CD14-positive monocyte (primary cell): ENCODE measurements at regions not wholly inside any gene's neighbourhood (a gene's known extent, or its start where the extent isn't known, plus 50 kb on each side); places are given as distances from the start of the nearest gene placed in this dataset.

Experiments
- DNase-seq, 3 donors: peaks; one replicate each; pipeline ENCODE4 v3.0.0-alpha.2; 2011 to 2022
- H2AFZ ChIP-seq: 2 replicates; pipeline ENCODE4 v1.6.0; 2012; ENCODE audit warnings: mild to moderate bottlenecking, low read depth, low read length, inconsistent platforms; ENCODE audit not compliant: insufficient read depth, poor library complexity, severe bottlenecking
- H3K27ac ChIP-seq, 2 donors: 1 replicate in 1 of 2; 2 replicates in 1 of 2; pipeline ENCODE4 v1.5.1; 2012 to 2013; ENCODE audit warnings: low read length in 2 of 2, control low read depth in 1 of 2, inconsistent platforms in 1 of 2, low read depth in 1 of 2, mild to moderate bottlenecking in 1 of 2
- H3K27me3 ChIP-seq, 2 donors: one replicate each; pipeline versions ENCODE4 v1.6.0 to v1.6.1; 2011 to 2013; ENCODE audit warnings: low read length in 2 of 2; ENCODE audit not compliant: control insufficient read depth in 2 of 2, insufficient read depth in 2 of 2
- H3K36me3 ChIP-seq, 2 donors: replicated peaks in 1 of 2; 1 replicate in 1 of 2; 2 replicates in 1 of 2; pipeline versions ENCODE4 v1.5.1 to v1.6.1; 2012 to 2013; ENCODE audit warnings: low read length in 2 of 2, control low read depth in 1 of 2, inconsistent platforms in 1 of 2, mild to moderate bottlenecking in 1 of 2; ENCODE audit not compliant: insufficient read depth in 2 of 2, control insufficient read depth in 1 of 2
- H3K4me1 ChIP-seq, 2 donors: 1 replicate in 1 of 2; 2 replicates in 1 of 2; pipeline versions ENCODE4 v1.5.1 to v1.6.1; 2012 to 2013; ENCODE audit warnings: low read length in 2 of 2, control low read depth in 1 of 2, inconsistent platforms in 1 of 2, mild to moderate bottlenecking in 1 of 2, moderate library complexity in 1 of 2; ENCODE audit not compliant: insufficient read depth in 2 of 2, control insufficient read depth in 1 of 2
- H3K4me2 ChIP-seq: replicated peaks from 2 replicates; pipeline ENCODE3; 2012; ENCODE audit warnings: low read length, moderate library complexity, mild to moderate bottlenecking; ENCODE audit not compliant: poor library complexity, severe bottlenecking; ENCODE audit errors: extremely low read depth
- H3K4me3 ChIP-seq, 3 experiments: fragments of 200-600 bp in 1 of 3; sonication (generic) in 1 of 3; replicated peaks in 1 of 3; 1 replicate in 2 of 3; 2 replicates in 1 of 3; pipeline ENCODE4 v1.5.1; 2011 to 2013; ENCODE audit warnings: low read length in 3 of 3, mild to moderate bottlenecking in 3 of 3, control low read depth in 2 of 3, low read depth in 2 of 3, inconsistent platforms in 1 of 3, moderate library complexity in 1 of 3
- H3K79me2 ChIP-seq: 2 replicates; pipeline ENCODE4 v1.6.0; 2012; ENCODE audit warnings: mild to moderate bottlenecking, control low read depth, inconsistent platforms, low read length, moderate library complexity; ENCODE audit not compliant: insufficient read depth
- H3K9ac ChIP-seq: 2 replicates; pipeline ENCODE4 v1.6.0; 2017; ENCODE audit warnings: low read length, mild to moderate bottlenecking; ENCODE audit not compliant: insufficient read depth, poor library complexity, severe bottlenecking
- H3K9me3 ChIP-seq, 2 donors: replicated peaks in 1 of 2; 1 replicate in 1 of 2; 2 replicates in 1 of 2; pipeline versions ENCODE4 v1.5.1 to v1.6.1; 2012 to 2013; ENCODE audit warnings: low read length in 2 of 2, control low read depth in 1 of 2; ENCODE audit not compliant: control insufficient read depth in 1 of 2, insufficient read depth in 1 of 2
- H4K20me1 ChIP-seq: 2 replicates; pipeline ENCODE4 v1.6.0; 2012; ENCODE audit warnings: mild to moderate bottlenecking, low read length, control low read depth, moderate library complexity; ENCODE audit not compliant: insufficient read depth
- H3K27ac Mint-ChIP-seq, 7 donors: one replicate each; pipeline ENCODE4 v1.8.0; 2020; ENCODE audit warnings: mild to moderate bottlenecking in 7 of 7, mixed read lengths in 7 of 7, moderate library complexity in 6 of 7, inconsistent platforms in 2 of 7
- H3K27me3 Mint-ChIP-seq, 3 donors: one replicate each; pipeline ENCODE4 v1.8.0; 2021 to 2022; ENCODE audit warnings: low read depth in 3 of 3, mild to moderate bottlenecking in 3 of 3, mixed read lengths in 3 of 3, moderate library complexity in 3 of 3, inconsistent platforms in 1 of 3
- H3K36me3 Mint-ChIP-seq, 2 donors: one replicate each; pipeline ENCODE4 v1.8.0; 2020; ENCODE audit warnings: mixed read lengths in 2 of 2, inconsistent platforms in 1 of 2, mild to moderate bottlenecking in 1 of 2
- H3K4me1 Mint-ChIP-seq: one replicate; pipeline ENCODE4 v1.8.0; 2020; ENCODE audit warnings: mild to moderate bottlenecking, mixed read lengths
- H3K4me3 Mint-ChIP-seq, 2 donors: one replicate each; pipeline ENCODE4 v1.8.0; 2020; ENCODE audit warnings: mild to moderate bottlenecking in 2 of 2, mixed read lengths in 2 of 2, moderate library complexity in 1 of 2
- H3K9me3 Mint-ChIP-seq, 7 donors: one replicate each; pipeline ENCODE4 v1.8.0; 2020 to 2022; ENCODE audit warnings: mixed read lengths in 7 of 7, mild to moderate bottlenecking in 6 of 7, moderate library complexity in 6 of 7, inconsistent platforms in 2 of 7
- CTCF ChIP-seq: fragments of 200-600 bp; IDR thresholded peaks from one replicate; pipeline ENCODE4 v1.8.0; 2022; ENCODE audit warnings: antibody characterized with exemption, mild to moderate bottlenecking
- WGBS: methylation state at CpG from one replicate; pipeline ENCODE4 v1.1.5; 2013; ENCODE audit warnings: missing lambda C conversion rate; ENCODE audit not compliant: insufficient coverage; 5-methylcytosine and 5-hydroxymethylcytosine counted together
- intact Hi-C, 2 donors: fragments of 100-400 bp; cut with micrococcal nuclease; formaldehyde crosslinking; loops; one replicate each; pipeline versions ENCODE4 v1.15.0 to v1.15.1; 2023

DNA sequence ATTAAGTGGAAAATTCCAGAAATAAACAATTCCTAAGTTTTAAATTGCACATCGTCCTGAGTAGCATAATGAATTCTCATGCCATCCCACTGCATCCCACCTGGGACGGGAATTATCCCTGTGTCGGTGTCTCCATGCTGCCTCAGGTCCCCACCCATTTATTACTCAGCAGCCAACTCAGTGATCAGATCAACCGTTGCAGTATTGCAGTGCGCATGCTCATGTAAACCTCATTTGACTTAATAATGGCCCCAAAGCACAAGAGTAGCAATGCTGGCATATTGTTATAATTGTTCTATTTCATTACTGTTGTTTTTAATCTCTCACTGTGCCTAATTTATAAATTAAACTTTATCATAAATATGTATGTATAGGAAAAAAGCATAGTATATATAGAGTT, 214.4 kb downstream of the METTL4 start:
- 95% methylated on average over 3 of the region's 5 CpGs for WGBS
- H2AFZ ChIP-seq, result no peak overlapping the region
- Mint-ChIP-seq H3K4me3 (no peak overlapping the region), H3K27ac (no peak overlapping the region), H3K27me3 (peaks cover 0 to 7% (median 7%) of the 10 kb centered on the region in 3 donors), H3K9me3 (peaks cover 0 to 3% (median 0%) of the 10 kb centered on the region in 7 donors), H3K36me3 (no peaks in the 10 kb centered on the region), H3K4me1 (no peaks in the 10 kb centered on the region)
- no peaks in the 10 kb centered on the region for H3K36me3 ChIP-seq
- intact Hi-C loops, result no loop called here
- no peak overlapping the region for H3K27ac ChIP-seq
- H3K27me3 ChIP-seq, result no peaks in the 10 kb centered on the region
- no peak overlapping the region for H3K4me3 ChIP-seq
- H3K9me3 ChIP-seq, result no peaks in the 10 kb centered on the region
- no peak overlapping the region for H3K9ac ChIP-seq
- H4K20me1 ChIP-seq, result no peaks in the 10 kb centered on the region
- TF ChIP-seq CTCF, result no peak
- no peak for DNase-seq
- H3K79me2 ChIP-seq, result no peaks in the 10 kb centered on the region
- no peaks in the 10 kb centered on the region for H3K4me1 ChIP-seq
- H3K4me2 ChIP-seq, result no peak overlapping the region

DNA sequence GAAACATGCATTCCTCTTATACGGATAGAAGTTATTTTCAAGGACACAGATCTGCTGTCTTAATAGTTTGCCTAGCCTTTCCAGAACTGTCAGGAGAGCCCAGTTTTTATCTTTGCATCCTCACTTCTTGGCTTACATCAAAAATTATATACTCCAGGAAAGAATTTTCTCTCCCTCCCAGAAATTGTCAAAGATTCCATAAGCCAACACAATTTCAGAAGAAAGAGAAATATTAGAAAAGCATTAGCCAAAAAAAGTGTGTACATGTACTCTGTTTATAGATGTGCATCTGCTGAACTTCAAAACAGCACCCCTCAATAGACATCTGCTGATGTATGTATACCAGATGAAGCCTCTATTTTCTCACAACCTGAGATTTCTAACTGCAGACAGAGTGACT, 210.4 kb downstream of the METTL4 start:
- TF ChIP-seq CTCF, result no peak
- no peaks in the 10 kb centered on the region for H3K4me1 Mint-ChIP-seq
- Histone ChIP-seq H3K27ac (no peak overlapping the region), H2AFZ (no peak overlapping the region), H3K9ac (no peak overlapping the region), H3K4me2 (no peak overlapping the region), H3K79me2 (no peaks in the 10 kb centered on the region), H3K9me3 (no peaks in the 10 kb centered on the region), H3K27me3 (no peaks in the 10 kb centered on the region), H3K4me3 (no peak overlapping the region), H3K4me1 (no peaks in the 10 kb centered on the region), H4K20me1 (no peaks in the 10 kb centered on the region), H3K36me3 (no peaks in the 10 kb centered on the region)
- peaks cover 0 to 2% (median 0%) of the 10 kb centered on the region in 7 donors for H3K9me3 Mint-ChIP-seq
- H3K36me3 Mint-ChIP-seq, result no peaks in the 10 kb centered on the region
- WGBS, result 83% methylated on average over 1 of the region's 1 CpG
- DNase-seq, result no peak
- peaks cover 0 to 11% (median 7%) of the 10 kb centered on the region in 3 donors for H3K27me3 Mint-ChIP-seq
- H3K4me3 Mint-ChIP-seq, result no peak overlapping the region
- no peak overlapping the region for H3K27ac Mint-ChIP-seq
- intact Hi-C loops, result no loop called here
